Loucy (cell line): ENCODE measurements at regions not wholly inside any gene's neighbourhood (a gene's known extent, or its start where the extent isn't known, plus 50 kb on each side); places are given as distances from the start of the nearest gene placed in this dataset.

Experiments used
- CTCF ChIP-seq: fragments of 200-600 bp; sonication (generic); conservative IDR thresholded peaks from 2 replicates; pipeline ENCODE4 v1.5.1; 2014; ENCODE audit warnings: mild to moderate bottlenecking, antibody characterized with exemption, low read length
- EZH2phosphoT487 ChIP-seq: fragments of 200-600 bp; IDR thresholded peaks from 2 replicates; pipeline ENCODE4 v1.6.1; 2018; ENCODE audit warnings: antibody characterized with exemption, mild to moderate bottlenecking, moderate library complexity, borderline replicate concordance

DNA sequence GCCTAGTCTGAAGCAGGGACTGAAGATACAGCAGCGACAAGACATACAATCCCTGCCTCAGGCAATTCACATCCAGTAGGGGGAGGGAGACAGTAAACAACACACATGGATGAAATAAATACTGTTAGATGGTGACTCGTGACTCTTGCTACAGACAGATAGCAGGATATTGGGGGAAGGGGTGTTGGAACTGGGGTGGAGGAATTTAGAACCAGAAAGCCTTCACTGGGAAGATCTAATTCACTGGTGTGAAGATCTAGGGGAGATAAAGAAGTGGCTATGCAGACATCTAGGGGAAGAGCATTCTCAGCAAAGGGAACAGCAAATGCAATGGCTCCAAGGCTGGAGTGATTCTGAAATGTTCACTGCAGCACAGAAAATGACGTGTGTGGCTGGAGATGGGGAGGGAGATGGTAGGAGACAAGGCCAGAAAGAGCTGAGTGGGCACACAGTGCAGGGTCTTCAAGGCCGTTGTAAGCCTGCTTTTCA is 52.6 kb upstream of the TMEM163 start:
- TF ChIP-seq CTCF (no peak), EZH2phosphoT487 (no peak)
